ENCODE measurements at regions not wholly inside any gene's neighbourhood (a gene's known extent, or its start where the extent isn't known, plus 50 kb on each side); places are given as distances from the start of the nearest gene placed in this dataset.
A peak's percentile ranks its signal among the peaks of the same experiment; 100 is the strongest.

- H3K4me3 ChIP-seq (ENCODE audit: low read depth, low read length), result no peak overlapping the region
- no peak for DNase-seq (ENCODE audit: low read depth)
- TF ChIP-seq CTCF (IDR thresholded peaks at IDR 0.05; ENCODE audit: low read depth, low read length) (no peak), MYC (IDR thresholded peaks at IDR 0.05; ENCODE audit: low read depth, low read length) (no peak), POLR2A (IDR thresholded peaks at IDR 0.05; ENCODE audit: extremely low read depth, insufficient read length) (no peak)
Observed at GRCh38 chr15:79538527-79538926, 106.4 kb downstream of the MINAR1 start.

DNA sequence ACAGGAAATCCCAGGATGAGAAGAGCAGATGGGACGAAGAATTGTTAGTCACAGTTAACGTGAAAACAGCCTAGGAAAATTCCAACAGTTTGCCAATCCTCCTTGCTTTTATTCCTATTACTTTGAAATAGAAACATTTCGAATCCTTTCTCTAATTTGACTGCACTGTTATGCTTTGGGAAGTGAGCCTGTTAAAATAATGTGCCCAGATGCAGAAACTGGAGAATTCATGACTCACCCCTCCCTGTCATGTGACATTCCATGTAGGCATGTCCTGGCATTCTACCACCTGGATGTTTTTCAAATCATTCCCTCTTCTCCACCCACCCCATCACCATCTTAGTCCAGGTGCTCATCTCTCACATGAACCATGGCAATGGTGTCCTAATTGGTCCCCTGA, 107.3 kb downstream of the MINAR1 start:
- H3K4me3 ChIP-seq (ENCODE audit: low read depth, low read length), result no peak overlapping the region
- TF ChIP-seq POLR2A (IDR thresholded peaks at IDR 0.05; ENCODE audit: extremely low read depth, insufficient read length), result no peak
- no peak for DNase-seq (ENCODE audit: low read depth)

GRCh38 chr15:79540551-79540950, 108.4 kb downstream of the MINAR1 start:
- DNase-seq (ENCODE audit: low read depth), result peak; percentile 55

GRCh38 chr15:79541196-79541595, 109.1 kb downstream of the MINAR1 start:
- no peak for DNase-seq (ENCODE audit: low read depth)
- TF ChIP-seq MAX (IDR thresholded peaks at IDR 0.05; ENCODE audit: low read depth, low read length) (no peak), POLR2A (IDR thresholded peaks at IDR 0.05; ENCODE audit: extremely low read depth, insufficient read length) (no peak), MYC (IDR thresholded peaks at IDR 0.05; ENCODE audit: low read depth, low read length) (no peak), CTCF (IDR thresholded peaks at IDR 0.05; ENCODE audit: low read depth, low read length) (no peak)
- H3K4me3 ChIP-seq (ENCODE audit: low read depth, low read length), result no peak overlapping the region

More at GRCh38 chr15:79540551-79540950, 108.4 kb downstream of the MINAR1 start:
- TF ChIP-seq CTCF (IDR thresholded peaks at IDR 0.05; ENCODE audit: low read depth, low read length) (peak; percentile 21), MAX (IDR thresholded peaks at IDR 0.05; ENCODE audit: low read depth, low read length) (no peak), POLR2A (IDR thresholded peaks at IDR 0.05; ENCODE audit: extremely low read depth, insufficient read length) (no peak)
- no peak overlapping the region for H3K4me3 ChIP-seq (ENCODE audit: low read depth, low read length)

GRCh38 chr15:79543097-79543496, 111.0 kb downstream of the MINAR1 start:
- no peak overlapping the region for H3K4me3 ChIP-seq (ENCODE audit: low read depth, low read length)

GRCh38 chr15:79549196-79549595, 117.1 kb downstream of the MINAR1 start:
- no peak for DNase-seq (ENCODE audit: low read depth)
- no peak for TF ChIP-seq MYC (IDR thresholded peaks at IDR 0.05; ENCODE audit: low read depth, low read length)
- no peak for TF ChIP-seq POLR2A (IDR thresholded peaks at IDR 0.05; ENCODE audit: extremely low read depth, insufficient read length)
- TF ChIP-seq CTCF (IDR thresholded peaks at IDR 0.05; ENCODE audit: low read depth, low read length), result no peak
- TF ChIP-seq MAX (IDR thresholded peaks at IDR 0.05; ENCODE audit: low read depth, low read length), result no peak
- no peak overlapping the region for H3K4me3 ChIP-seq (ENCODE audit: low read depth, low read length)

More at GRCh38 chr15:79543097-79543496, 111.0 kb downstream of the MINAR1 start:
- no peak for DNase-seq (ENCODE audit: low read depth)
- TF ChIP-seq CTCF (IDR thresholded peaks at IDR 0.05; ENCODE audit: low read depth, low read length) (no peak), MYC (IDR thresholded peaks at IDR 0.05; ENCODE audit: low read depth, low read length) (no peak), MAX (IDR thresholded peaks at IDR 0.05; ENCODE audit: low read depth, low read length) (no peak)
